ENCODE measurements at regions not wholly inside any gene's neighbourhood (a gene's known extent, or its start where the extent isn't known, plus 50 kb on each side); places are given as distances from the start of the nearest gene placed in this dataset.
A peak's percentile ranks its signal among the peaks of the same experiment; 100 is the strongest.

DNA sequence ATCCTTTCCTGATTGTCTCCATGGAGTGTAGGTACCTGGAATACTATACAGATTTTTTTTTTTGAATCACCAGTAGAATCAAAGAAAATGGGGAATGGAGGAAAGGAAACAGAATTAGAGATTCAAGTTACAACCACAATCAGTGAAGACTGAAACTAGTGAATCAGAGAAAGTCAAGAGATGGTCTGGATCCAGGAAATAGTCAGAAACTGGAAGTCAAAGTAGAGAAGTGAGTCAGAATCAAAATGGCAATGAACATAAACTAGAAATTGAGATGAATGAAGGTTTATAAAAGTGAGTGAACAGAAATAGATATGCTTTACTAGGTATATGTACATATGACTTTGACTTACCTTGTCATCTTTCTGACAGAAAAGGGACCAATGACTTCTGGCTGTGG is 579.0 kb downstream of the PLCL1 start:
- Histone ChIP-seq H3K27ac (no peak overlapping the region), H3K4me3 (no peak overlapping the region)
- no peak for DNase-seq (ENCODE audit: low spot score)
- TF ChIP-seq, protein P1, sequence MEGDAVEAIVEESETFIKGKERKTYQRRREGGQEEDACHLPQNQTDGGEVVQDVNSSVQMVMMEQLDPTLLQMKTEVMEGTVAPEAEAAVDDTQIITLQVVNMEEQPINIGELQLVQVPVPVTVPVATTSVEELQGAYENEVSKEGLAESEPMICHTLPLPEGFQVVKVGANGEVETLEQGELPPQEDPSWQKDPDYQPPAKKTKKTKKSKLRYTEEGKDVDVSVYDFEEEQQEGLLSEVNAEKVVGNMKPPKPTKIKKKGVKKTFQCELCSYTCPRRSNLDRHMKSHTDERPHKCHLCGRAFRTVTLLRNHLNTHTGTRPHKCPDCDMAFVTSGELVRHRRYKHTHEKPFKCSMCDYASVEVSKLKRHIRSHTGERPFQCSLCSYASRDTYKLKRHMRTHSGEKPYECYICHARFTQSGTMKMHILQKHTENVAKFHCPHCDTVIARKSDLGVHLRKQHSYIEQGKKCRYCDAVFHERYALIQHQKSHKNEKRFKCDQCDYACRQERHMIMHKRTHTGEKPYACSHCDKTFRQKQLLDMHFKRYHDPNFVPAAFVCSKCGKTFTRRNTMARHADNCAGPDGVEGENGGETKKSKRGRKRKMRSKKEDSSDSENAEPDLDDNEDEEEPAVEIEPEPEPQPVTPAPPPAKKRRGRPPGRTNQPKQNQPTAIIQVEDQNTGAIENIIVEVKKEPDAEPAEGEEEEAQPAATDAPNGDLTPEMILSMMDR (IDR thresholded peaks at IDR 0.05), result no peak

DNA sequence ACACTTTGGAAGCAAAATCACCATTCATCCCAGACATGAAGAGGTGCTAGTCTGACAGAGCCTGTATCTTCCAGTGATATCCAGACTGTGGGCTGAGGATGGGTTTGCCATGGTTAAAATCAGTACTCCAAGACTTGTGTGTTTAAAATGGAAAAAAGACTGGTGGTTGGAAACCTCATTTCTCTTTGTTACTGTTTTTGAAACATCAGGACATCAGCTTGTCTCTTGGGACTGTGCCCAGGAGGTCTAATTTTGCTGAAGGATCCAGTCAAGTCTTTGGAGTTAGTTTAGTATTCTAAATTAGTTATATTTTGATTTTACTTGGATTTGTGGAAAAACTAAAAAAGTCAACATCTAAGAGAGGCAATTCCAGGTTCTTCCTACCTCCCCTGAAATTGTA is 578.4 kb downstream of the PLCL1 start:
- TF ChIP-seq, protein P1 (IDR thresholded peaks at IDR 0.05), result no peak
- DNase-seq (ENCODE audit: low spot score), result no peak
- Histone ChIP-seq H3K4me3 (no peak overlapping the region), H3K27ac (no peak overlapping the region)

DNA sequence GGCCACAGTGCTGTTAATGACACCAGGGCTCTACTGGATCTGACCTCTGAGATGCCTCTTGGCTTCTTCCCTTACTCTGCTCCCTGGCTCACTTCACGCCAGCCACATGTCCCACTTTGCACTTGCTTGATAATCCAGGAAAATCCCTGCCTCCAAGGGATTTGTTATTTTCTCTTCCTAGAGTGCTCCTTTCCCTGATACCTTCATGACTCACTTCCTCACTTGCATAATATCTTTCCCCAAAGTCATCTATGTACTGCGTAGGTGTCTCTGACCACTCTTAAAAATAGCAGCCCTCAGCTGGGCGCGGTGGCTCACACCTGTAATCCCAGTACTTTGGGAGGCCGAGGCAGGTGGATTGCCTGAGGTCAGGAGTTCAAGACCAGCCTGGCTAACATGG is 572.3 kb downstream of the PLCL1 start:
- TF ChIP-seq, protein P1 (IDR thresholded peaks at IDR 0.05), result no peak
- Histone ChIP-seq H3K27ac (no peak overlapping the region), H3K4me3 (no peak overlapping the region)
- DNase-seq (ENCODE audit: low spot score), result no peak

DNA sequence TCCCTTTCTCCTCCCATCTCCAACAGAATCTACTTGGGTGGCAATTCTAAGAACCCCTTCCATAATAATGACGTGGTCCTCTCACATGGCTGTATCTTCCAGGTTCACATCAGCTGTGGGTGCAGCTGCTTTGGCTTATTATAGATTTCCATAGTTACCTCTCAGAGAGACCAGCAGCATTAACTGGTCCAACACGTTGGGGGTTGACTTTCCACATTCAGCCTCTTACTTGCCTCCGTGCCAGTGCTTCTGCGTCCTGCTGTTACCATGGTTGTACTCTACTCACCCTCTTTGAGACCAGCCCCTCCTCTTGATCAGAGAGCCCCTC is 570.7 kb downstream of the PLCL1 start:
- TF ChIP-seq, protein P1 (IDR thresholded peaks at IDR 0.05), result no peak
- Histone ChIP-seq H3K27ac (no peak overlapping the region), H3K4me3 (no peak overlapping the region)
- DNase-seq (ENCODE audit: low spot score), result no peak

DNA sequence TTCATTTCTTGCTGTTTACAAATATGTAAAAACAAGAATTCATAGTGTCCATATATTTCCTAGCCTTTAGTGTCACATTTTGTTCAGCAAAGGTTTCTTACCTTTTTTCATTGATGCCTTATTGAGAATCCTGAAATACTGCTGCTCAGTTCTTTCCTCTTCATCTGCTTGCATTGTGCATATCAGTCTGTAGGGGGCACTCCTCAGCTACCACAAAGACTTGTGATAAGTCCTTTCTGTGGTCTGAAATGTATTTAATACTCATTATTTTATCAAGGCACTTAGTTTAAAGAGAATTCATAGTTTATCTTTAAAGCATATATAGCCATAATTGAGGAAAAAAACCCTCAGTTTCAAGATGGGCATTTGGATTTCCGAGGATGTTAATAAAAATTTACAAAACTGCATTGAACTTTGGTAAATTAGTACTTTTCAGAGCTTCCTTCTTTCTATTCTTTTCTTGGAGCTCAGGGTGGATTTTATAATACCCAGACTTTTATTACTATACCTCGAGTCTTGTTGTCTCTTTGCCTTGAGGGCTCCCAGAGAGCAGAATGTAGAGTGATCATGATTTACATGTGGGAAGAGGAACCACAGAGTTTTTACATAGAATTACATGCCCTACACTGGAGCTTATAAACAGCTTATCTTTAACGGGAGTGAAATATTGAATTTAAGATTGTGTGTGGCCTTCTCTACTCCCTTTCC is 570.1 kb downstream of the PLCL1 start:
- DNase-seq (ENCODE audit: low spot score), result no peak
- TF ChIP-seq, protein P1 (IDR thresholded peaks at IDR 0.05), result peak; percentile 36
- H3K4me3 ChIP-seq, result no peak overlapping the region
- H3K27ac ChIP-seq, result no peak overlapping the region

DNA sequence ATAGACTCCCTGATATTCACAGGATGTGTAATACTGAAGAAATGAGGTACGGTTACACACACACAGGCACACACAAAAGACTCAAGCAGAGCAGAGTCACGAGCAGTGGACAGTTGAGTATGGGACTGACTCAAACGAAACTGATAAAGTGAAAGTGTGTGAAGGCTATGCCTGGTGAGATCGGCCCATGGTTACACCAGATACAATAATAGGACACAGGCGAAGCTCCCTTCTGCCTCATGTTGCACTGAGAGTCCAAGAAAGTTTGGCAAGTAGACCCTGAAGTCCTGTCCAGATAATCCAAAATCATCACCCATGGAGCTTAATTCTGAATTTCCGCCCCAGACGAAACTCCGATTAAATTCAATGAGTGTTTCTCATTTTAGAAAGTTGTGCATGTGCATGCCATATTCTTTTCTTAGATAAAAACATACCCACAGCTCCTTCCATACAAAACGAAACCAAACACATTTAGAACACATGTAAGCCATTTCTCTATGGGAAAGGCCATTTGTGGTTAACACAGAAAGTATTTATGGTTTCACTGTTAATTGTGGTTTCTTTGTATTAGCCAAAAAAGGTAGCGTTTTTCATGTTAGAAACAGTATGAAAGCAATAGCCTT is 567.6 kb downstream of the PLCL1 start:
- H3K4me3 ChIP-seq, result peak overlapping the region; percentile 0
- TF ChIP-seq, protein P1 (IDR thresholded peaks at IDR 0.05), result no peak
- H3K27ac ChIP-seq, result no peak overlapping the region
- DNase-seq (ENCODE audit: low spot score), result no peak

DNA sequence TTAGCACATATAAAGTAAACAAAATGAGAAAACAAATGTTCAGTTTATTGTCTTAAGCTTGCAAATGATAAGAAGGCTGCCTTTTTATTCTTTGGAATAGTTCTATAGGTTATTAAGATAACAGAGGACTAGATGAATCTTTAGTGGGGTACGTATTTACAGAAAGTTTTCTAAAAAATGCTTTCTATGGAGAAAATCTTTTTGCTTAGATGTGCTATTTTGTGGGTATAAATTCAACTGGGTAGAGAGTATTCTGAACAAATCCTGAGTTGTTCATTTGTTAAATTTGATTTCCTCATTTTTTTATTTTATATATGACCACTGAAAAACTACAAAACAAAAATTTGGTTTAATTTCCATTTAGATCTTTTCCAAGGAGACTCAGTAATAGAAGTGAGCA is 566.9 kb downstream of the PLCL1 start:
- H3K27ac ChIP-seq, result no peak overlapping the region
- no peak for DNase-seq (ENCODE audit: low spot score)
- no peak overlapping the region for H3K4me3 ChIP-seq
- TF ChIP-seq, protein P1 (IDR thresholded peaks at IDR 0.05), result no peak
